Effector memory CD8-positive, alpha-beta T cell (primary cell): ENCODE measurements at regions not wholly inside any gene's neighbourhood (a gene's known extent, or its start where the extent isn't known, plus 50 kb on each side); places are given as distances from the start of the nearest gene placed in this dataset.
A peak's percentile ranks its signal among the peaks of the same experiment; 100 is the strongest.

ENCODE experiments used
- ATAC-seq: fragments of 150-1000 bp; cut with Tn5 transposase; replicated peaks from 2 replicates; pipeline ENCODE4 v1.10.0; 2021; ENCODE audit warnings: mild to moderate bottlenecking, moderate library complexity
- DNase-seq, 3 experiments: peaks; one replicate each; pipeline ENCODE4 v3.0.0; 2021
- H3K27ac Mint-ChIP-seq, 2 donors: one replicate each; pipeline ENCODE4 v1.8.0; 2022; ENCODE audit warnings: mild to moderate bottlenecking in 2 of 2, mixed read lengths in 2 of 2, moderate library complexity in 2 of 2
- H3K27me3 Mint-ChIP-seq, 2 donors: one replicate each; pipeline ENCODE4 v1.8.0; 2022; ENCODE audit warnings: mixed read lengths in 2 of 2
- H3K36me3 Mint-ChIP-seq: one replicate; pipeline ENCODE4 v1.8.0; 2022; ENCODE audit warnings: mild to moderate bottlenecking, moderate library complexity, mixed read lengths; ENCODE audit not compliant: insufficient read depth
- H3K4me1 Mint-ChIP-seq, 2 donors: one replicate each; pipeline ENCODE4 v1.8.0; 2022; ENCODE audit warnings: low read depth in 2 of 2, mixed read lengths in 2 of 2
- H3K4me3 Mint-ChIP-seq, 2 donors: one replicate each; pipeline ENCODE4 v1.8.0; 2022; ENCODE audit warnings: mild to moderate bottlenecking in 2 of 2, mixed read lengths in 2 of 2, moderate library complexity in 2 of 2
- H3K9me3 Mint-ChIP-seq, 2 donors: one replicate each; pipeline ENCODE4 v1.8.0; 2022; ENCODE audit warnings: mixed read lengths in 2 of 2

DNA sequence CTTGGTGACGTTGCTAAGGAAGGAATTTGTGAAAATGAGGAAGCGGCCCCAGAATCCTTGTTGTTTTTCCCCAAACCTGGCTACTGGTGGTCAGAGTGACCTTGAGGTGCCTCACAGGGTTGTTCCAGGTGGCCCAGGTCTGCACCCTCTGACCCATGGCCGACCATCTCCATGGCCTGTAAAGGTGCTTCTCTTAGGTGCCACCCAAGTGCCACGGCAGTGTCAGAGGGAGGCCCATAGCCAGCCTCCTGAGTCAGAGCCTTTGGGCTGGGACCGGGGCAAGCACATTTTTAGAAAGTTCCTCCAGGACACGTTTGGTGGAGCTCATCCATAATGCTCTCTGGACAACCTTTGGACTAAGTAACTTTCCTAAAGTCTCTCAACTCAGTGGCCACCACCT, 83.9 kb upstream of the IRS2 start:
- DNase-seq (no peak), ATAC-seq (no peak)
- Mint-ChIP-seq H3K27me3 (peaks cover 0 to 28% of the 10 kb centered on the region in 2 donors), H3K4me3 (no peak overlapping the region), H3K4me1 (no peaks in the 10 kb centered on the region), H3K27ac (no peak overlapping the region), H3K36me3 (no peaks in the 10 kb centered on the region), H3K9me3 (peaks cover 9 to 10% of the 10 kb centered on the region in 2 donors)

DNA sequence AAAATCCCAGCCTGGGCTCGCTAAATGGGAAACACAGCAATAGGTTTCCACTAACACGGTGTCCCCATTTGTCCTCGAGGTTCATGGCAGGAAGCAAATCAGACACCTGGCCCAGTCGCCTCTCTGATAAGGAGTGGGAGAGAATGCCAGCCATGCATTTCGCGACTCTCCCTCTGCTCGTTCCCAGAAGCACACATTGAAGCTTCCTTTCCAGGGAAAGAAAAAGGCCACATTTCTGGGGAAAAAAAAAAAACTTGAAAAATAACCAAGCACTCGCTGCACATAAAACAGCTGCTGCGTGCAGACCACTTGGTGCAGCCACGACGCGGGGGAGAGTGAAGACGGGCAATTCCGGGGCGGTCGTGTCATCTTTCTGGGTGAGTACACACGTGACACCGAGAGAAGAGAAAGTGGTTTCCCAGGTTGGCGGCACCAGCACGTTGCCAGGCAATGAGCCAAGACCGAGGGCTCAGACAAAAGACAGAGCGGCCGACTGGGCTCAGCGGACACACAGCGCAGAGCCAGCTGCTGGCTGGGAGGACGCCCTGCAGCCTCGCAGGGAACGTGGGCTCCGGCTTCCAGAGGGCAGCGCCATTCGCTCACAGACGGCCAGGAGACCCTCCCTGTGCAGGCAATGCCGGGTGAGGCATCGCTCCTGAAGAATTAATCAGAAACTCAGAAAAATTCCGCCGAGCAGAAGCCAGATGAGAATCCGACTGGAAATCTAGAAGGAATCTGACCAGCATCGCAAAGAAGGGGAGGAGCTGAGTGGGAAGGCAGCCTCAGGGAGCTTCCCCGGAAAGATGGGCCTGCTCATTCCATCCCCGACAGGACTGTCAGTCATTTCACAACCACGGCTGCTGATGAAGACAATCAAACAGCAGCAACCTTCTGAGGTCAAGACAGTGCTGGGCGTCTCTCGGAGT, 83.2 kb upstream of the IRS2 start:
- Mint-ChIP-seq H3K4me3 (peak overlapping the region; percentile 28 to 59), H3K36me3 (no peaks in the 10 kb centered on the region), H3K4me1 (no peaks in the 10 kb centered on the region), H3K27ac (no peak overlapping the region), H3K27me3 (peaks cover 0 to 23% of the 10 kb centered on the region in 2 donors), H3K9me3 (peaks cover 8 to 10% of the 10 kb centered on the region in 2 donors)
- ATAC-seq, result no peak
- no peak for DNase-seq

DNA sequence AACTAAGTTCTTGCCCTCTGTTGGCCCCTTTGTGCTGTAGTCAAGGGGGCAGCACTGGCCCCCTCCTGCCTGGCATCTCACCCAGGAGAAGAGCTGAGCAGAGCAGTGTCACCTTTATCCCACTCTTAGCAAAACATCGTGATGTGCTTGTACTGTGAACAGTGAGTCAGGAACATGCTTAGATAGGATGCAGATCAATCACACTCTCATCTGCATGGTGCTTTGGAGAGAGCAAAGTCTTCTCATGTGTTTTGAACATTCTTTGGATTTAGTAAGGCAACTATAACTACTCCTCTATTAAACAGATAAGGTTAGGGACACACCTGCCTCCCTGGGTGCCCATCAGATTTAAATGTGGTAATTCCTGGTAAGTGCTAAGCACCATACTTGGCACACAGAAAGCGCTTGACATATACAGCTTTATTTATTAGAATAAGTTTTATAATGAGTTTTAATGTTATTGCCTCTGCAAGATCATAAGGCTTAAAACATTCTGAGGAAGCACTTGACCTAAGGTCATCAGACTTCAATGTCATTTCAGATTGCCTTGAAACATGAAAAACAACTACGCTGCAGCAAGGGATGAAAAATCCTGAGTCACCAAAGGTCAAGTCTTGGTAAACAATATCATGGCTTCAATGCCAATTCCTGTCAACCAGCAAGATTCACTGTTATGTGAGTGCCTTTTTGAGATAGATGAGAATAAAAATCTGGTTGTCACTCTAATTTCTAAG, 82.4 kb upstream of the IRS2 start:
- no peaks in the 10 kb centered on the region for H3K4me1 Mint-ChIP-seq
- DNase-seq, result no peak
- no peak overlapping the region for H3K27ac Mint-ChIP-seq
- H3K27me3 Mint-ChIP-seq, result peaks cover 0 to 15% of the 10 kb centered on the region in 2 donors
- no peak for ATAC-seq
- peaks cover 4% of the 10 kb centered on the region in 2 donors for H3K9me3 Mint-ChIP-seq
- H3K4me3 Mint-ChIP-seq, result no peak overlapping the region
- no peaks in the 10 kb centered on the region for H3K36me3 Mint-ChIP-seq

DNA sequence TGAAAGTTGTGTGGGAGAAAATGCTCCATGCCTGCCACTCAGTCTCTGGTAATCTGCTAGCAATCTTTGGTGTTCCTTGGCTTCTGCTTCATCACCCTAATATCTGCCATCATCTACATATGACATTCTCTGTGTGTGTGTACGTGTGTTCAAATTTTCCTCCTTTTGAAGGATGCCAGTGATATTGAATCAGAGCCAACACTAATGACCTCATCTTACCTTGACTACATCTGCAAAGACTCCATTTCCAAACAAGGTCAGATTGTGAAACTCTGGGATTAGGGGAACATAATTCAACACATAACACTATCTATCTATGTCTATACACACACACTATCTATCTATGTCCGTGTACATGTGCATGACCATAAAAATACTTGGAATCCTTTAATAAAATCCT, 81.4 kb upstream of the IRS2 start:
- Mint-ChIP-seq H3K9me3 (peaks cover 0 to 4% of the 10 kb centered on the region in 2 donors), H3K4me3 (no peak overlapping the region), H3K27me3 (peaks cover 0 to 15% of the 10 kb centered on the region in 2 donors), H3K4me1 (no peaks in the 10 kb centered on the region), H3K36me3 (no peaks in the 10 kb centered on the region), H3K27ac (no peak overlapping the region)
- DNase-seq, result no peak
- no peak for ATAC-seq

DNA sequence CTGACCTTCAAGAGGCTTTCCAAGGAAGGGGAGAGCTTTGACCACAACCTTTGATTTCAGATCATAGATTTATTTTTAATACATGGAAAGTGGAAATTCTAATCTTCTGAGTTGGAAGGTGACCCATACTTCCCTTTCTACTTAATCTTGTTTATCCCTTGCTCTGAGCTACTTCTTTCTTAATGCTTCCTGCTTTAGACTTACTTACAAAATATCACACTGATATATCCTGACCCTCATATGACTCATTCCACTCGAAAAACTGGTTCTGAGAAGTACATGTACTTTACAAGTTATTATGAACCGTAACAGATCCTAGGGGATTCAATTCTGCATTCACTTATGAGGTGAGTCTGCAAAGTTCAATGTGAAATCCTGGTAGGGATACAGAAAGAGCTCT, 76.2 kb upstream of the IRS2 start:
- peaks cover 0 to 27% of the 10 kb centered on the region in 2 donors for H3K27me3 Mint-ChIP-seq
- H3K4me3 Mint-ChIP-seq, result no peak overlapping the region
- no peak for ATAC-seq
- no peak overlapping the region for H3K27ac Mint-ChIP-seq
- H3K36me3 Mint-ChIP-seq, result no peaks in the 10 kb centered on the region
- no peaks in the 10 kb centered on the region for H3K4me1 Mint-ChIP-seq
- H3K9me3 Mint-ChIP-seq, result peaks cover 0 to 5% of the 10 kb centered on the region in 2 donors
- no peak for DNase-seq

DNA sequence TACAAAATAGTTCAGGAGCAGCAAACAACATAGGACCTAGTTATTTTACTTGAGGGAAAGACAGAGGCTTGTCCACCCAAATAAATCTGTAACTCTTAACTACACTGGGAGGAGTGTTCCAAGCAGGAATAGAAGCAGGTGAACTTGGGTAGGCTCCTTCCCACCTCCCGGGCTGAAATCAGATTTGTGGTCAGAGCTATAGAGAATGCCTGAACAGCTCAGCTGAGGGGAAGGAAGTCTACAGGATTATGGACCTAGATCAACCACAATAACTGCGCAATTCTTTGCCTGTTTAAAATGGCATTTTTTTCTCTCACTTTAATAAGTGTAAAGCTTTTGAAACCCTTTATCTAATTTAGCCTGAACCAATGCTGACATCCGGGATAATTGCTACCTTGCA, 73.5 kb upstream of the IRS2 start:
- peaks cover 8 to 9% of the 10 kb centered on the region in 2 donors for H3K9me3 Mint-ChIP-seq
- no peak overlapping the region for H3K4me3 Mint-ChIP-seq
- no peaks in the 10 kb centered on the region for H3K4me1 Mint-ChIP-seq
- no peak for DNase-seq
- peaks cover 0 to 47% of the 10 kb centered on the region in 2 donors for H3K27me3 Mint-ChIP-seq
- no peaks in the 10 kb centered on the region for H3K36me3 Mint-ChIP-seq
- no peak for ATAC-seq
- no peak overlapping the region for H3K27ac Mint-ChIP-seq

DNA sequence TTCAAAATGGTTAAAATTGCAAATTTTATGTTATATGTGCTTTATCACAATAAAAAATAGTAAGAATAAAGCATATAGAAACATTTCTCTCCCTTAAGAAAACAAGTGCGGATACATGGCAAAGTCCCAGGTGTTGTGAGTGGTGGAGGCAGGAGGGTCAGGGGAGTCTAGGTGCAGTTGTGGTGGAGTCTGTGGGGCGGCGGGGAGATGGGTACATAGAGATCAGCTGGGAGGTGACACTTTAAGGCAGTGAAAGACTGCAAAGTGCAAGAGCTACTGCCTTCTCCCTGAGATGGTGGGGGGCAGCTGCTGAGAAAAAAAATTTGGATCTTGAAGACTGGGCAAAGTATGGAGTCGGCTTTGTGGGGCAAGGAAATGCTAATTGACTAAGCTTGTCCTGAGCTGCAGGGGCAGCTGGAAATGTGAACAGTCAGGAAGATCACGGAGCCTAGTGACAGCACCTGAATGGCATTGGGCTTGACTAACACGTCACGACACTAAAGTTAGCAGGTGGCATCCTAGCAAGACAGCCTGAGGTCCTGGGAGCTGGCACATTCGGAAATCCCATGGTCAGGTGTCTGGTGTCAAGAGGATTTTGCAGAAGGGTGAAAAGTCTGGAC, 72.9 kb upstream of the IRS2 start:
- Mint-ChIP-seq H3K4me3 (no peak overlapping the region), H3K4me1 (no peaks in the 10 kb centered on the region)

DNA sequence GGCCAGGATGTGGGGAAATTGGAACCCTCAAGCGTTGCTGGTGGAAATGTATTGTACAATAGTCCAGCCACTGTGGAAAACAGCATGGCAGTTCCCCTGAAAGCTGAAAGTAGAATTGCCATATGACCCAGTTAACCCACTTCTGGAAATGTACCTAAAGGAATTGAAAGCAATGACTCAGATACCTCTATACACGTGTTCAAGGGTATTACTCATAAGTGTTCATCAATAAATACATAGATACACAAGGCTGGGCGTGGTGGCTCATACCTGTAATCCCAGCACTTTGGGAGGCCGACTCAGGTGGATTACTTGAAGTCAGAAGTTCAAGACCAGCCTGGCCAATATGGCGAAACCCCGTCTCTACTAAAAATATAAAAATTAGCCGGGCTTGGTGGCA, 71.9 kb upstream of the IRS2 start:
- peaks cover 9 to 13% of the 10 kb centered on the region in 2 donors for H3K9me3 Mint-ChIP-seq
- no peak overlapping the region for H3K27ac Mint-ChIP-seq
- ATAC-seq (no peak), DNase-seq (no peak)
- no peaks in the 10 kb centered on the region for H3K4me1 Mint-ChIP-seq
- no peak overlapping the region for H3K4me3 Mint-ChIP-seq
- no peaks in the 10 kb centered on the region for H3K36me3 Mint-ChIP-seq
- peaks cover 0 to 55% of the 10 kb centered on the region in 2 donors for H3K27me3 Mint-ChIP-seq

More for the DNA sequence above, 72.9 kb upstream of the IRS2 start:
- DNase-seq, result no peak
- no peaks in the 10 kb centered on the region for H3K36me3 Mint-ChIP-seq
- no peak for ATAC-seq
- H3K27me3 Mint-ChIP-seq, result peaks cover 0 to 53% of the 10 kb centered on the region in 2 donors
- H3K9me3 Mint-ChIP-seq, result peaks cover 9 to 11% of the 10 kb centered on the region in 2 donors
- no peak overlapping the region for H3K27ac Mint-ChIP-seq

DNA sequence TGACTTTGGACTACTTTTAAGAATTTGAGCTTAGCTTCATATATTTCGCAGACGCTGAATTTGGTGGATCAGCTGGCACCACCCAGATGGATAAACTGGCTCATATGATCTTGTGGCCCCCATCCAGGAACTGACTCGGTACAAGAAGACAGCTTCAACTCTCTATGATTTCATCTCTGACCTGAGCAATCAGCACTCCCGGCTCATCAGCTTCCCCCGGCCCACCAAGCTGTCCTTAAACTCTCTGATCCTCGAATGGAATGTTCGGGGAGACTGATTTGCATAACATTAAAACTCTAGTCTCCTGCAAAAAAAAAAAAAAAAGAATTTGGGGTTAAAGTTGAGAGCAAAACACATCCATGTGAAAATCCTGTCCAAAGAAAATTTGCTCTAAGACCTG, 71.4 kb upstream of the IRS2 start:
- ATAC-seq (no peak), DNase-seq (no peak)
- Mint-ChIP-seq H3K9me3 (peaks cover 9 to 14% of the 10 kb centered on the region in 2 donors), H3K4me3 (no peak overlapping the region), H3K36me3 (no peaks in the 10 kb centered on the region), H3K27ac (no peak overlapping the region), H3K4me1 (no peaks in the 10 kb centered on the region), H3K27me3 (peaks cover 0 to 49% of the 10 kb centered on the region in 2 donors)

DNA sequence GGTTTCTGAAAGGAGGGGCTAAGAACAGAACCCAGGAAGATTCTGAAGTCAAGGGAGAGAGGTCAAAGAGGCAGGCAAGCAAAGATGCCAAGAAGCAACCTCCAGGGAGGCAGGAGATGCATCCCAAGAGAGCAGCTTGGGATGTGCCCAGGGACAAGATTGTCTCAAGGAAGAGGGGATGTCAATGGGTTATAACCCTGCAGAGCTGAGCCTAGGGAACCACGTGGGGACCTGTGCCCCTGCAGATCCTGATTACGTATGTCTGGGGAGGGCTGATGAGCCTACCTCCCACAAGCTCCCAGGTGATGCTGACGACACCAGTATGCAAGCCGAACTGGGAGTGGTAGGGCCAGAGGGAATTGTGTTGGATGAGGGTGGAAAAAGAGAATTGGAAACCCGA, 70.9 kb upstream of the IRS2 start:
- Mint-ChIP-seq H3K4me3 (no peak overlapping the region), H3K36me3 (no peaks in the 10 kb centered on the region), H3K4me1 (no peaks in the 10 kb centered on the region), H3K27ac (no peak overlapping the region), H3K9me3 (peaks cover 9 to 14% of the 10 kb centered on the region in 2 donors), H3K27me3 (peaks cover 0 to 45% of the 10 kb centered on the region in 2 donors)
- DNase-seq (no peak), ATAC-seq (no peak)

DNA sequence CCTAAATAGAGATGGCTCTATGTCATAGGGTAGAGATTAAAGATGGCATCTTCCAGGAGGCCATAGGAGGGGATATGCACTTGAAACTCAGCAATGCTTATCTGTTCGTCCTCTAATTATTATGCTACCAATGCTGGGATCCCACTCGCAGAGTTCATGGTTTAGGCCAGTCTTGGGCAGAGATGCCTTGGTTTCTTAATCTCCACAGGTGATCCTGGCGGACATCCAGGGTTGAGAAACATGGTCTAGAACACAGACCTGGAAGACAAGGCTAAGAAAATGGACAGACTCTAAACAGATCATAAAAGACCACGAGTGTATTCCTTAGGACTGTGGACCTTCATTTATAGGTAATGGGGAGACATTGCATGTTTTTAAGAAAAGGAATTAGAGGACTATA, 70.0 kb upstream of the IRS2 start:
- no peak for ATAC-seq
- H3K4me3 Mint-ChIP-seq, result no peak overlapping the region

DNA sequence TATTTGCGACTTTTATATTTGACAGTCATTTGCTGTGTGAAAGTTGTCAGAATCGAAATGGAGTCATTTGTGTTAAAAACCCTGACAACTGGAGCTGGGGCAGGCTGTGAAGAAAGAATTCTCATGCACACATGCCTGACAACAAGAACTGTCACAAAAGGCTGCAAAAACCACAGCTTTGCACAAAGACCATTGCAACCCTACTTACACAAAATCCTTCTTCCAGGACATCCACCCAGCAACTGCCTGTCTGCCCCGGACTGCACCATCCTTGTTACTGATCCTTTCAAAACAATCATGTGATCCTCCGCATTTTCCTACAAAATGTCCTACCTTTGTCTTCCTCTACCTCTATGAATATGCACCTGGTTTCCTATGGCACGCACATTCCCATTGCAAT, 66.8 kb upstream of the IRS2 start:
- no peak overlapping the region for H3K27ac Mint-ChIP-seq
- H3K9me3 Mint-ChIP-seq, result peaks cover 15 to 18% of the 10 kb centered on the region in 2 donors
- DNase-seq (no peak), ATAC-seq (no peak)
- H3K4me3 Mint-ChIP-seq, result no peak overlapping the region
- peaks cover 0 to 40% of the 10 kb centered on the region in 2 donors for H3K27me3 Mint-ChIP-seq
- no peaks in the 10 kb centered on the region for H3K36me3 Mint-ChIP-seq
- H3K4me1 Mint-ChIP-seq, result no peaks in the 10 kb centered on the region

More for the DNA sequence above, 70.0 kb upstream of the IRS2 start:
- DNase-seq, result no peak
- peaks cover 0 to 45% of the 10 kb centered on the region in 2 donors for H3K27me3 Mint-ChIP-seq
- peaks cover 9 to 14% of the 10 kb centered on the region in 2 donors for H3K9me3 Mint-ChIP-seq
- H3K27ac Mint-ChIP-seq, result no peak overlapping the region
- H3K36me3 Mint-ChIP-seq, result no peaks in the 10 kb centered on the region
- H3K4me1 Mint-ChIP-seq, result no peaks in the 10 kb centered on the region

DNA sequence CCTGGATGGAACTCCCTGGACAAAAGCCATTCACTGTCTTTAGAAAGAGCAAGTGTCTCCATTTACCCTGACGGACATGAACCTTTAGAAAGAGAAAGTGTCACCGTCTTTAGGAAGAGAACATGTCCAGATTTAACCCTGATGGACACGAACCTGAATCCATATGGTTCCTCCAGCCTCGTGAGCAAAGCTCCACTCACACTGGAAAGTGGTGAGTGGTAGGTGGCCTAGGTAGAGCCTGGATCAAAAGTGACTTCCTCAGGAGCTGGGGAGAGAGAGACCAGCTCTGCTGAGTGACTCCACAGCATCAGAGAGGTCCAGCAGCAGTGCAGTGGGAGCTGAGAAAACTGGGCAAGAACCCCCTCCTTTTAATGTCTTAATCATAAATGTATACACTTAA, 59.8 kb upstream of the IRS2 start:
- no peaks in the 10 kb centered on the region for H3K4me1 Mint-ChIP-seq
- no peaks in the 10 kb centered on the region for H3K36me3 Mint-ChIP-seq
- DNase-seq, result no peak
- H3K27ac Mint-ChIP-seq, result no peak overlapping the region
- peaks cover 5 to 7% of the 10 kb centered on the region in 2 donors for H3K9me3 Mint-ChIP-seq
- H3K27me3 Mint-ChIP-seq, result peaks cover 0 to 31% of the 10 kb centered on the region in 2 donors
- no peak overlapping the region for H3K4me3 Mint-ChIP-seq
- no peak for ATAC-seq
